Breast epithelium (tissue), 3 donors: ENCODE measurements at regions not wholly inside any gene's neighbourhood (a gene's known extent, or its start where the extent isn't known, plus 50 kb on each side); places are given as distances from the start of the nearest gene placed in this dataset.

ENCODE experiments used
- CTCF ChIP-seq, 3 donors: fragments of 450-650 bp; IDR thresholded peaks; one replicate each; pipeline ENCODE4 v1.5.1; 2016 to 2017; ENCODE audit warnings: antibody characterized with exemption in 3 of 3, mild to moderate bottlenecking in 3 of 3, moderate library complexity in 3 of 3
- POLR2A ChIP-seq: fragments of 450-650 bp; IDR thresholded peaks from one replicate; pipeline ENCODE4 v1.6.1; 2016; ENCODE audit warnings: antibody characterized with exemption, mild to moderate bottlenecking, moderate library complexity
- POLR2AphosphoS5 ChIP-seq, 3 donors: sonication (generic); formaldehyde crosslinking; IDR thresholded peaks; one replicate each; pipeline ENCODE4 v1.6.1; 2017; ENCODE audit warnings: antibody characterized with exemption in 3 of 3

GRCh38 chr4:125749354-125749753 is 434.6 kb downstream of the FAT4 start:
- TF ChIP-seq CTCF (IDR thresholded peaks at IDR 0.05) (no peak), POLR2A (no peak), POLR2AphosphoS5 (IDR thresholded peaks at IDR 0.05) (no peak)
